ENCODE measurements at regions not wholly inside any gene's neighbourhood (a gene's known extent, or its start where the extent isn't known, plus 50 kb on each side); places are given as distances from the start of the nearest gene placed in this dataset.
"Not testable (repeated sequence)": the region's sequence is repeated elsewhere in the genome, so short reads cannot be mapped to it uniquely, and the experiment has no call there.

DNA sequence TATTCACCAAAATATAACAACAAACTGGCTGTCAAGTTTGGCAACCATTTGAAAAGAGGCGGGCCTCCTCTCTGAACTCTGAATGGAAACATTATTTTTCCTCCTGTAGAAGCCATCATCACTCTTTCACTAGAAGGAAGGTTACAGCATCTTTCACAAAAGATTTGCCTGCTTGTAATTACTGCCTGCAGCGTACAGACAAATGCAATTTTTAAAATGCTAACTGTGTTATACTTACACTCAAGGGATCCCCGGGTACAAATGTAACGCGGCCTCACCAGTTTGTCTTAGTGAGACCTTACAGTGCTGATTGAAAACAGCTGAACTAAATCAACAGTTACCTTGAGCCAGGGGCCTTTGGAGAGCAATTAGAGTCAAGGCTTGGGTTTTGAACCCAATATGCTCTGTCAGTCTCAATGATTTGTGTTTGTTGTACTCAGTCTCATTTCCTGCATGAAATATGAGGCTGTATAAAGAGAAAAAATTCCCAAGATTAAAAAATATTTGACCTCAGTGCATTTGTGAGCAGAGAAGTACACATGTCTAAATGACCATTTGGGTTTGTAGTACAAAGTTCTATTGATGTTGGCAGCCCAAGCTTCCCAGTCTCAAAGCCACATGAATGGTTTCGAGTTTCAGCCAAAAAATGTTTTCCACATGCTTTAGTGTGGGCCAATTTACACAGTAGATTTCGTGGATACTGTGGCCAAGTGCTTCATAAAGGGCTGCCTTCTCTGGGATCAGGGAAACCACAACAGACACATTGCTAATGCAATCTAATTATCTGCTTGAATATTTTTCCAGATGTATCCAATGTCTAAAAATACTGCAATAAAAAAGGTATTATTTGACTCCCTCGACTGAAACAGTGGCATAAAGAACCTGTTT is 500.0 kb downstream of the SPATA31D1 start:
- ATAC-seq (peak; percentile 28 to 52), DNase-seq (no peak)
- Histone ChIP-seq H3K9me3 (no peaks in the 10 kb centered on the region), H3K27ac (peak overlapping the region; percentile 22), H3K4me3 (no peak overlapping the region), H3K4me1 (peaks cover 22% of the 10 kb centered on the region), H3K36me3 (no peaks in the 10 kb centered on the region), H3K27me3 (ENCODE audit: low read depth) (no peaks in the 10 kb centered on the region)
- intact Hi-C loops (cut with DNase I), result no loop called here
- TF ChIP-seq, protein P1, sequence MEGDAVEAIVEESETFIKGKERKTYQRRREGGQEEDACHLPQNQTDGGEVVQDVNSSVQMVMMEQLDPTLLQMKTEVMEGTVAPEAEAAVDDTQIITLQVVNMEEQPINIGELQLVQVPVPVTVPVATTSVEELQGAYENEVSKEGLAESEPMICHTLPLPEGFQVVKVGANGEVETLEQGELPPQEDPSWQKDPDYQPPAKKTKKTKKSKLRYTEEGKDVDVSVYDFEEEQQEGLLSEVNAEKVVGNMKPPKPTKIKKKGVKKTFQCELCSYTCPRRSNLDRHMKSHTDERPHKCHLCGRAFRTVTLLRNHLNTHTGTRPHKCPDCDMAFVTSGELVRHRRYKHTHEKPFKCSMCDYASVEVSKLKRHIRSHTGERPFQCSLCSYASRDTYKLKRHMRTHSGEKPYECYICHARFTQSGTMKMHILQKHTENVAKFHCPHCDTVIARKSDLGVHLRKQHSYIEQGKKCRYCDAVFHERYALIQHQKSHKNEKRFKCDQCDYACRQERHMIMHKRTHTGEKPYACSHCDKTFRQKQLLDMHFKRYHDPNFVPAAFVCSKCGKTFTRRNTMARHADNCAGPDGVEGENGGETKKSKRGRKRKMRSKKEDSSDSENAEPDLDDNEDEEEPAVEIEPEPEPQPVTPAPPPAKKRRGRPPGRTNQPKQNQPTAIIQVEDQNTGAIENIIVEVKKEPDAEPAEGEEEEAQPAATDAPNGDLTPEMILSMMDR (IDR thresholded peaks at IDR 0.05), result no peak

GRCh38 chr9:82489201-82489821 is 500.7 kb downstream of the SPATA31D1 start:
- intact Hi-C loops (cut with DNase I), result no loop called here
- H3K27me3 ChIP-seq (ENCODE audit: low read depth), result no peaks in the 10 kb centered on the region
- no peaks in the 10 kb centered on the region for H3K9me3 ChIP-seq
- H3K4me3 ChIP-seq, result no peak overlapping the region
- ATAC-seq (peak in 1 of 2 donors; percentile 48), DNase-seq (no peak)
- H3K27ac ChIP-seq, result peak overlapping the region; percentile 22
- TF ChIP-seq, protein P1 (IDR thresholded peaks at IDR 0.05), result no peak
- H3K4me1 ChIP-seq, result peaks cover 22% of the 10 kb centered on the region
- no peaks in the 10 kb centered on the region for H3K36me3 ChIP-seq

- DNase-seq, result no peak
- Histone ChIP-seq H3K27ac (peak overlapping the region; percentile 22), H3K9me3 (no peaks in the 10 kb centered on the region), H3K27me3 (ENCODE audit: low read depth) (no peaks in the 10 kb centered on the region), H3K36me3 (no peaks in the 10 kb centered on the region), H3K4me3 (no peak overlapping the region), H3K4me1 (peaks cover 22% of the 10 kb centered on the region)
- intact Hi-C loops (cut with DNase I), result no loop called here
- TF ChIP-seq, protein P1 (IDR thresholded peaks at IDR 0.05), result no peak
- ATAC-seq, result no peak
Measured at GRCh38 chr9:82490019-82490499, 501.5 kb downstream of the SPATA31D1 start.

DNA sequence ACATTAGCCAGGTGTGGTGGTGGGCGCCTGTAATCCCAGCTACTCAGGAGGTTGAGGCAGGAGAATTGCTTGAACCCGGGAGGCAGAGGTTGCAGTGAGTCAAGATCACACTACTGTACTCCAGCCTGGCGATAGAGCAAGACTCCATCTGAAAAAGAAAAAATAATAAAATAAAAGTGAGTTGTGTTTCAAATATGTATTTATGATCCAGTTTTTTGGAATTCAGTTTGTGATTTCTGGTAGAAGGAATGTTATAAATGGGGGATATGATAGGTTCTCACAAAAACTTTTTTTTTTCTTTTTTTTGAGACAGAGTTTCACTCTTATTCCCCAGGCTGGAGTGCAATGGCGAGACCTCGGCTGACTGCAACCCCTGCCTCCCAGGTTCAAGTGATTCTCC is 502.2 kb downstream of the SPATA31D1 start:
- ATAC-seq; DNase-seq; intact Hi-C loops (cut with DNase I); H3K27me3 ChIP-seq (ENCODE audit: low read depth); H3K36me3 ChIP-seq; H3K9me3 ChIP-seq; H3K27ac ChIP-seq; H3K4me3 ChIP-seq: not testable (repeated sequence)
- peaks cover 22% of the 10 kb centered on the region for H3K4me1 ChIP-seq

DNA sequence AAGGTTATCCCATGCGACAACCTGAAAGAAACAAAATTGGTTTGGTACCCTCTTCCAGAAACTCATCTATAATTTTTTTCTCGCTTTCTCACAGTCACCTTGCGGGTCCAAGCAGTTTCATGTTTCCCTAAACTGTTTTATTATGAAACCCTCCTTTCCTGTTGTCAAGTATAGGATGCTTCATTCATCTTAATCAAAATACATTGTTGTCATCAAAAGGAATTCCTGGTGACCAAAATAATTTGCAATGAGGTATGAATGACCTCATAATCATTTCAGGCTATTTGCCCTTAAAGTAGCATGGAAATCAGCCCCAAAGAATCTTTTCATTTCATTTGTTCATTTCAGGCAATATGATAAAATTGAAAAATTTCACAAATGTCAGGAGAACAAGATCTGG is 503.0 kb downstream of the SPATA31D1 start:
- H3K36me3 ChIP-seq, result no peaks in the 10 kb centered on the region
- TF ChIP-seq, protein P1 (IDR thresholded peaks at IDR 0.05), result no peak
- no peak for ATAC-seq
- no peaks in the 10 kb centered on the region for H3K27me3 ChIP-seq (ENCODE audit: low read depth)
- H3K4me1 ChIP-seq, result peaks cover 22% of the 10 kb centered on the region
- H3K4me3 ChIP-seq, result no peak overlapping the region
- intact Hi-C loops (cut with DNase I), result no loop called here
- no peak overlapping the region for H3K27ac ChIP-seq
- no peak for DNase-seq
- H3K9me3 ChIP-seq, result no peaks in the 10 kb centered on the region

DNA sequence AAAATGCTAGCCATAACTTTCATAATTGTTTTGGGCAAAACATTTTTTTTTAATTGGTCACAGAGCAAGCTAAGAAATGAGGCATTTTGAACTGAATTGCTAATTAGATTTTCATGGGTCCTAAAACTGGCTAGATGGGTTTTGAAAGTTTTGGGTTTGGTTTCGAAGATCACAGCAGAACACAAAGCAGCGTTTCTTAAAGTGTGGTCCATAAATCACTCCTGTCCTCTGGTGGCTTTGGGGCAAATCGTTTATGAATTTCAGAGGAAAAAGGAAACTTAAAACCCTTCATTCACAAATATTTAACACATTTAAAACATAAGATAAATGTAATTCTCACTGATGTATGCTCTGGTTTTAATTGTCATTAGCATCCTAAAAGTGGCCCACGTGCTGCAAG is 503.7 kb downstream of the SPATA31D1 start:
- no peak for ATAC-seq
- no peak overlapping the region for H3K27ac ChIP-seq
- TF ChIP-seq, protein P1 (IDR thresholded peaks at IDR 0.05), result no peak
- H3K4me3 ChIP-seq, result no peak overlapping the region
- H3K4me1 ChIP-seq, result peaks cover 22% of the 10 kb centered on the region
- H3K27me3 ChIP-seq (ENCODE audit: low read depth), result no peaks in the 10 kb centered on the region
- intact Hi-C loops (cut with DNase I), result no loop called here
- H3K36me3 ChIP-seq, result no peaks in the 10 kb centered on the region
- H3K9me3 ChIP-seq, result no peaks in the 10 kb centered on the region
- DNase-seq, result no peak

Measured in lower lobe of right lung (tissue), 2 donors.